ENCODE measurements at regions not wholly inside any gene's neighbourhood (a gene's known extent, or its start where the extent isn't known, plus 50 kb on each side); places are given as distances from the start of the nearest gene placed in this dataset.

DNA sequence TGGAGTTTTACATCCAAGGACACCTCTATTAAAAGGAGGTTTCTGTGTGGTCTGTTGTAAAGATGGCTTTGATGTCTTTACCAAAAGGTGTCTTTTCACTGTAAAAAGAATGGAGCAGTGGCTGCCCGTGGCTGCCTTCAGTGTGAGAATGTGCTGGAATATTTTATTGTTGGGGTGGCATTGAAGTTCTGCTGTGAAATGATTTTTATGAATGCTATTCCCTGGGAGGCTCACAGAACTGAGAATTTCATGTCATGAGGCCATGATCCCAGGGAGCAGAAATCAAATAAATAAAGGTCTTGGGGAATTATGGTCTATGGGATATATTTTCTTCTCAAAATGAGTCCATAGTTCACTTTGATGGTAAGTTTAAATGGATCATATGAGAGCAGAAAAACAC is 425.2 kb upstream of the ZNF608 start:
- H3K4me3 Mint-ChIP-seq: no peak overlapping the region
- H3K4me1 ChIP-seq (ENCODE audit: control insufficient read depth in 2 of 2, insufficient read depth in 2 of 2, low read length in 2 of 2): no peaks in the 10 kb centered on the region
- ChIA-PET CTCF (no interaction called here), POLR2A (no interaction called here)
- H3K27me3 ChIP-seq (ENCODE audit: control insufficient read depth in 2 of 2, insufficient read depth in 2 of 2, low read length in 2 of 2): no peaks in the 10 kb centered on the region
- intact Hi-C loops (cut with micrococcal nuclease): no loop called here
- no peak overlapping the region for H3K27ac ChIP-seq (ENCODE audit: low read depth, low read length)
- no peaks in the 10 kb centered on the region for H3K36me3 ChIP-seq (ENCODE audit: control insufficient read depth in 2 of 3, insufficient read depth in 3 of 3, low read length in 3 of 3)
- peaks cover 0 to 9% (median 4%) of the 10 kb centered on the region in 11 donors for H3K9me3 Mint-ChIP-seq
- H3K9me3 ChIP-seq (ENCODE audit: control insufficient read depth in 2 of 3, low read length in 3 of 3): no peaks in the 10 kb centered on the region
- H3K27ac Mint-ChIP-seq: no peak overlapping the region
- no peaks in the 10 kb centered on the region for H3K36me3 Mint-ChIP-seq
- no peak overlapping the region for H3K4me3 ChIP-seq (ENCODE audit: low read length)
- H3K27me3 Mint-ChIP-seq: no peaks in the 10 kb centered on the region
- no peak for ATAC-seq
- no peak for DNase-seq
- H3K4me1 Mint-ChIP-seq: no peaks in the 10 kb centered on the region

DNA sequence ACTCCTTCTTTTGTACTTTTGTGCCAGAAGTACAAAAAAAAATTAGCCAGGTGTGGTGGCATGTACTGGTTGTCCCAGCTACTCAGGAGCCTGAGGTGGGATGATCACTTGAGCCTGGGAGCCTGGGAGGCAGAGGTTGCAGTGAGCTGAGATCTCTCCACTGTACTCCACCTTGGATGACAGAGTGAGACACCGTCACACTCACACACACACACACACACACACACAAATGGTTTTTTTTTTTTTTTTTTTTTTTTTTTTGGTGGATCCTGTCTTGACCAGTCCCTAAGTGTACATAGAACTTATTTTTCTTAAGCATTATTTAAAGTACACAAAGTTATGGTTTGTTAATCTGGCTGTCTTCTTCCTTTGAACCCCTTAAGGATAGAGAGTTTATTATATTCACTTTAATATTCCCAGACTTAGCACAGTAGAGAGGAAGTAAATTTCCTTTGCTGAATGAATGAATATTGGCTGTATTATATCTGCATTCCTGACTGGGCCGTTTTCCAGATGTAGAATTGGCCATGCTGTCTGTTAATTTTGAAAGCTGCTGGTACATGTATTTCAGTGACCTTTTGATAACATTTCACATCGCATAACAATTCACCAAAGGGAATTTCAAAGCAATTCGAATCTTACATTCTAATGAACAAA is 429.0 kb upstream of the ZNF608 start:
- intact Hi-C loops (cut with micrococcal nuclease): no loop called here
- DNase-seq: no peak
- Histone ChIP-seq H3K27me3 (ENCODE audit: control insufficient read depth in 2 of 2, insufficient read depth in 2 of 2, low read length in 2 of 2) (no peaks in the 10 kb centered on the region), H3K27ac (ENCODE audit: low read depth, low read length) (no peak overlapping the region), H3K9me3 (ENCODE audit: control insufficient read depth in 2 of 3, low read length in 3 of 3) (no peaks in the 10 kb centered on the region), H3K36me3 (ENCODE audit: control insufficient read depth in 2 of 3, insufficient read depth in 3 of 3, low read length in 3 of 3) (no peaks in the 10 kb centered on the region), H3K4me3 (ENCODE audit: low read length) (no peak overlapping the region), H3K4me1 (ENCODE audit: control insufficient read depth in 2 of 2, insufficient read depth in 2 of 2, low read length in 2 of 2) (no peaks in the 10 kb centered on the region)
- Mint-ChIP-seq H3K27me3 (no peaks in the 10 kb centered on the region), H3K9me3 (peaks cover 0 to 17% (median 5%) of the 10 kb centered on the region in 11 donors), H3K4me3 (no peak overlapping the region), H3K27ac (no peak overlapping the region), H3K36me3 (no peaks in the 10 kb centered on the region), H3K4me1 (peaks cover 0 to 2% (median 0%) of the 10 kb centered on the region in 7 donors)
- ATAC-seq: no peak
- ChIA-PET POLR2A (no interaction called here), CTCF (no interaction called here)

DNA sequence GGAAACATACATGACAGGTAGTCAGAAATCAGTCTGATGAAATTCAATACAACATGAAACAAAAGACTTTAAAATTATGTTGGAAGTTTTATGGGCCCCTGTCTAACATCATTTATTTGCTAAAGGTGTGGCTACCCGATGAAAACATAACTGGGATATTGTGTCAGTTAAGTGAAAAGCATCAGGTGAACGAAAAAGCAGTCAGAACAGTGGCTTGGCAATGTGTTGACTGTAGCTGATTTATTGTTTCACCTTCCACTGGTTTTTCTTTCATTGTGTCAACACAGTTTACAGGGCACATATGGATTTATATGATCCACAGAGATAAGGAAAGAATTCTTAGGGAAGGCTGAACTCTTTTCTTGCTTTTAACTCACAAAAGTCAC is 429.6 kb upstream of the ZNF608 start:
- CTCF ChIA-PET: no interaction called here
- Histone ChIP-seq H3K9me3 (ENCODE audit: control insufficient read depth in 2 of 3, low read length in 3 of 3) (no peaks in the 10 kb centered on the region), H3K27ac (ENCODE audit: low read depth, low read length) (no peak overlapping the region), H3K4me1 (ENCODE audit: control insufficient read depth in 2 of 2, insufficient read depth in 2 of 2, low read length in 2 of 2) (no peaks in the 10 kb centered on the region), H3K27me3 (ENCODE audit: control insufficient read depth in 2 of 2, insufficient read depth in 2 of 2, low read length in 2 of 2) (no peaks in the 10 kb centered on the region), H3K36me3 (ENCODE audit: control insufficient read depth in 2 of 3, insufficient read depth in 3 of 3, low read length in 3 of 3) (no peaks in the 10 kb centered on the region), H3K4me3 (ENCODE audit: low read length) (no peak overlapping the region)
- intact Hi-C loops (cut with micrococcal nuclease): no loop called here
- Mint-ChIP-seq H3K4me1 (peaks cover 0 to 2% (median 0%) of the 10 kb centered on the region in 7 donors), H3K36me3 (no peaks in the 10 kb centered on the region), H3K27ac (no peak overlapping the region), H3K9me3 (peaks cover 0 to 17% (median 5%) of the 10 kb centered on the region in 11 donors), H3K27me3 (no peaks in the 10 kb centered on the region), H3K4me3 (no peak overlapping the region)
- DNase-seq: no peak
- POLR2A ChIA-PET: no interaction called here
- no peak for ATAC-seq

DNA sequence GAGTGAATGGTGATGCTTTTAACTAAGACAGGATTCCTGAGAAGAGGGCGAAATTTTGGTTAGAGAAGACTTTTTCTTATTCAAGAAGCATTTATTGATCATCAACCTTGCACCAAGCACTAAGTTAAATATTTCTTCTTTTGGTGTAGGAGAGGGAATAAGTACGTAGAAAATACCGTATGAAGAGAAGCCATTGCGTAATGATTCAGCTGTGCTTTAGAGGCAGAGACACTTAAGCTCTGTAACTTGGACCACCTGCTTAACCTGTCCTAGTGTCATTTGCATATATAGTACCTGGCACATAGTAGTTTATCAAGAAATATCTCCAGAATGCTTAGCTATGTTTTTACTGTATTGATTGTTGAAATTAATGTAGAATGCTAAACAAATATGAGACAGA is 430.9 kb upstream of the ZNF608 start:
- Mint-ChIP-seq H3K9me3 (peaks cover 0 to 14% (median 5%) of the 10 kb centered on the region in 11 donors), H3K36me3 (no peaks in the 10 kb centered on the region), H3K4me1 (peaks cover 0 to 2% (median 0%) of the 10 kb centered on the region in 7 donors), H3K27me3 (no peaks in the 10 kb centered on the region), H3K27ac (no peak overlapping the region), H3K4me3 (no peak overlapping the region)
- intact Hi-C loops (cut with micrococcal nuclease): no loop called here
- ChIA-PET CTCF (no interaction called here), POLR2A (no interaction called here)
- Histone ChIP-seq H3K4me3 (ENCODE audit: low read length) (no peak overlapping the region), H3K4me1 (ENCODE audit: control insufficient read depth in 2 of 2, insufficient read depth in 2 of 2, low read length in 2 of 2) (no peaks in the 10 kb centered on the region), H3K9me3 (ENCODE audit: control insufficient read depth in 2 of 3, low read length in 3 of 3) (no peaks in the 10 kb centered on the region), H3K36me3 (ENCODE audit: control insufficient read depth in 2 of 3, insufficient read depth in 3 of 3, low read length in 3 of 3) (no peaks in the 10 kb centered on the region), H3K27ac (ENCODE audit: low read depth, low read length) (no peak overlapping the region), H3K27me3 (ENCODE audit: control insufficient read depth in 2 of 2, insufficient read depth in 2 of 2, low read length in 2 of 2) (no peaks in the 10 kb centered on the region)
- ATAC-seq (no peak), DNase-seq (no peak)

DNA sequence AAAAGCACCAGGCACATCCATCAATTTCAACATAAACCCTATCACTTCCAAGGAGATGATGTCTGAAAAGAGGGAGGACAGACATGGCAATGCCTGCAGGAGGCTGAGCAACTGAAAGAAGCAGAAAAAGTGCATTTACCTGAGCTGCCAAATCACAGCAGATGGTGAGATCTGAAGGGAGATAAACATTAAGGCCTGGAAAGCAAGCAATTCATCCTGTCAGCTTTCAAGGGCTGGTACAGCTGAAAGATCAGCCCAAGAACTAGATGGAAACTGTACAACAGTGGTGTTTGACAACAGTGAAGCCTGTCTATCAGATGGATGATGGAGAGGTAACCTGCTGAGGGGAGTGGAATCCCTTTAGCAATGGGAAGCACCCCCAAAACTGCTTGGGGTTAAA is 433.2 kb upstream of the ZNF608 start:
- H3K4me3 Mint-ChIP-seq: no peak overlapping the region
- DNase-seq (no peak), ATAC-seq (no peak)
- Histone ChIP-seq H3K4me1 (ENCODE audit: control insufficient read depth in 2 of 2, insufficient read depth in 2 of 2, low read length in 2 of 2) (no peaks in the 10 kb centered on the region), H3K4me3 (ENCODE audit: low read length) (no peak overlapping the region), H3K27me3 (ENCODE audit: control insufficient read depth in 2 of 2, insufficient read depth in 2 of 2, low read length in 2 of 2) (no peaks in the 10 kb centered on the region), H3K9me3 (ENCODE audit: control insufficient read depth in 2 of 3, low read length in 3 of 3) (no peaks in the 10 kb centered on the region), H3K36me3 (ENCODE audit: control insufficient read depth in 2 of 3, insufficient read depth in 3 of 3, low read length in 3 of 3) (no peaks in the 10 kb centered on the region), H3K27ac (ENCODE audit: low read depth, low read length) (no peak overlapping the region)
- H3K4me1 Mint-ChIP-seq: peaks cover 0 to 2% (median 0%) of the 10 kb centered on the region in 7 donors
- H3K27ac Mint-ChIP-seq: no peak overlapping the region
- peaks cover 0 to 14% (median 5%) of the 10 kb centered on the region in 11 donors for H3K9me3 Mint-ChIP-seq
- POLR2A ChIA-PET: no interaction called here
- H3K27me3 Mint-ChIP-seq: no peaks in the 10 kb centered on the region
- CTCF ChIA-PET: no interaction called here
- H3K36me3 Mint-ChIP-seq: no peaks in the 10 kb centered on the region
- intact Hi-C loops (cut with micrococcal nuclease): no loop called here

DNA sequence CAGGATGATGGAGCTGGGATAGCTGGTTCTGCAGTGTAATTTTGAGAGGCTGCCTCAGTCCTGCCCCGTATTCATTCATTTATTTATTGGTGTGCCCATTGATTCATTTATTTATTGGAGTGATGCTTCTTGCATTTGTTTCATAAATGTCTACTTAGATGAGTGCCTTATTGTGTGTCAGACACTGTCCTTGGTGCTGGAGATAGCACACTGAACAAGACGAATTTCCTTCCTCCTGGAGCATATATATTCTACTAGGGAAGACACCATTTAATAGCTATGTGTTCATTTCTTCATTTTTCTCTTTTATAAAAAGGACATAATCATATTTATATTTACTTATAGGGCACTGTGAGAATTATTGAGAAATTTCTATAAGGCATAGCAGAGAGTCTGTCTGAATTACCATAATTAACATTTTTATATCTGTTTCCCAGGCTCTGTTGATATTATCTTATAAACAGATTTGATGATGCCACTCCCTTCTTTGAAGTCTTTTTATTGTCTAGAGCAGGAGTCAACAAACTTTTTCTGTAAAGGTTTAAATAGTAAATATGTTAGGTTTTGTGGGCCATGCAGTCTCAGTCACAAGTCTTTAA is 433.9 kb upstream of the ZNF608 start:
- H3K4me1 Mint-ChIP-seq: peaks cover 0 to 2% (median 0%) of the 10 kb centered on the region in 7 donors
- no peaks in the 10 kb centered on the region for H3K4me1 ChIP-seq (ENCODE audit: control insufficient read depth in 2 of 2, insufficient read depth in 2 of 2, low read length in 2 of 2)
- no peak for ATAC-seq
- no peaks in the 10 kb centered on the region for H3K9me3 ChIP-seq (ENCODE audit: control insufficient read depth in 2 of 3, low read length in 3 of 3)
- H3K27ac ChIP-seq (ENCODE audit: low read depth, low read length): no peak overlapping the region
- peaks cover 0 to 18% (median 5%) of the 10 kb centered on the region in 11 donors for H3K9me3 Mint-ChIP-seq
- H3K27ac Mint-ChIP-seq: no peak overlapping the region
- no peak overlapping the region for H3K4me3 ChIP-seq (ENCODE audit: low read length)
- CTCF ChIA-PET: no interaction called here
- intact Hi-C loops (cut with micrococcal nuclease): no loop called here
- H3K4me3 Mint-ChIP-seq: no peak overlapping the region
- H3K27me3 Mint-ChIP-seq: no peaks in the 10 kb centered on the region
- H3K36me3 ChIP-seq (ENCODE audit: control insufficient read depth in 2 of 3, insufficient read depth in 3 of 3, low read length in 3 of 3): no peaks in the 10 kb centered on the region
- no peaks in the 10 kb centered on the region for H3K27me3 ChIP-seq (ENCODE audit: control insufficient read depth in 2 of 2, insufficient read depth in 2 of 2, low read length in 2 of 2)
- no peaks in the 10 kb centered on the region for H3K36me3 Mint-ChIP-seq
- POLR2A ChIA-PET: no interaction called here
- DNase-seq: no peak

DNA sequence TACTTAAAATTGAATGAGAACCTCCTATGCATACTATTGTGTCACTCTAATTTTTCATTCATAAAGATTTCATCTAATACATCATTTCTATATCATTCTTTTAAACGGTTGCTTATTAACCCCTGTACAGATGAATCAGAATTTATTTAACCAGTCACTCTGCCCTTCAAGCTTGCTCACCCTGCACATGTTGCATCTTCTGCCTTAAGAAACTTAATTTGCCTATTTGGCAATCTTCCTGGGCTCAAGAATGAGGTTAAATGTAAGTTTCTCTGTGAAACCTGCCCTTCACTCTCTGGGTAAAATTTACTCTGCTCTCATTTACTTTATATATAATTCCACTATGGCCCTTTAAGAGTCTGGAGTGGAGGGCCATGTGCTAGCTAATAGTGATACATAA is 434.7 kb upstream of the ZNF608 start:
- Mint-ChIP-seq H3K36me3 (no peaks in the 10 kb centered on the region), H3K4me1 (peaks cover 0 to 2% (median 0%) of the 10 kb centered on the region in 7 donors), H3K27me3 (no peaks in the 10 kb centered on the region), H3K27ac (no peak overlapping the region), H3K4me3 (no peak overlapping the region), H3K9me3 (peaks cover 0 to 23% (median 5%) of the 10 kb centered on the region in 11 donors)
- intact Hi-C loops (cut with micrococcal nuclease): no loop called here
- H3K27ac ChIP-seq (ENCODE audit: low read depth, low read length): no peak overlapping the region
- DNase-seq (no peak), ATAC-seq (no peak)
- H3K36me3 ChIP-seq (ENCODE audit: control insufficient read depth in 2 of 3, insufficient read depth in 3 of 3, low read length in 3 of 3): no peaks in the 10 kb centered on the region
- ChIA-PET POLR2A (no interaction called here), CTCF (interaction anchor here (0.6 kb wide), 1 partner anchor 1954 kb away, joined by 6 read pairs; no protein-coding TSS in a partner anchor)
- no peaks in the 10 kb centered on the region for H3K9me3 ChIP-seq (ENCODE audit: control insufficient read depth in 2 of 3, low read length in 3 of 3)
- H3K27me3 ChIP-seq (ENCODE audit: control insufficient read depth in 2 of 2, insufficient read depth in 2 of 2, low read length in 2 of 2): no peaks in the 10 kb centered on the region
- no peaks in the 10 kb centered on the region for H3K4me1 ChIP-seq (ENCODE audit: control insufficient read depth in 2 of 2, insufficient read depth in 2 of 2, low read length in 2 of 2)
- no peak overlapping the region for H3K4me3 ChIP-seq (ENCODE audit: low read length)

Measured in naive thymus-derived CD4-positive, alpha-beta T cell (primary cell).